HG03139 (cell line): ENCODE measurements at regions not wholly inside any gene's neighbourhood (a gene's known extent, or its start where the extent isn't known, plus 50 kb on each side); places are given as distances from the start of the nearest gene placed in this dataset.

ENCODE experiments used
- ATAC-seq: cut with Tn5 transposase; IDR thresholded peaks from one replicate; pipeline ENCODE4 v1.9.1; 2021; ENCODE audit not compliant: unreplicated experiment

GRCh38 chr4:154107337-154107736, 318.5 kb upstream of the SFRP2 start:
- no peak for ATAC-seq

GRCh38 chr4:154088741-154089140, 299.9 kb upstream of the SFRP2 start:
- no peak for ATAC-seq

GRCh38 chr4:154086247-154086646, 297.4 kb upstream of the SFRP2 start:
- ATAC-seq: no peak

- no peak for ATAC-seq
Measured at GRCh38 chr4:154084864-154085263, 296.0 kb upstream of the SFRP2 start.

- no peak for ATAC-seq
Measured at GRCh38 chr4:154082760-154083535, 294.1 kb upstream of the SFRP2 start.

GRCh38 chr4:154081391-154081790, 292.5 kb upstream of the SFRP2 start:
- no peak for ATAC-seq

GRCh38 chr4:154078504-154079350, 289.8 kb upstream of the SFRP2 start:
- no peak for ATAC-seq

GRCh38 chr4:154076921-154077320, 288.0 kb upstream of the SFRP2 start:
- no peak for ATAC-seq

- ATAC-seq: no peak
Measured at GRCh38 chr4:154073107-154073822, 284.4 kb upstream of the SFRP2 start.

- no peak for ATAC-seq
Measured at GRCh38 chr4:154067786-154068185, 278.9 kb upstream of the SFRP2 start.

GRCh38 chr4:154065368-154065767, 276.5 kb upstream of the SFRP2 start:
- no peak for ATAC-seq

GRCh38 chr4:154064244-154064643, 275.4 kb upstream of the SFRP2 start:
- no peak for ATAC-seq

- no peak for ATAC-seq
Measured at GRCh38 chr4:154049457-154050181, 260.7 kb upstream of the SFRP2 start.

- ATAC-seq: no peak
Measured at GRCh38 chr4:154047733-154048132, 258.9 kb upstream of the SFRP2 start.

GRCh38 chr4:154044742-154045485, 256.0 kb upstream of the SFRP2 start:
- ATAC-seq: no peak

- ATAC-seq: no peak
Measured at GRCh38 chr4:154044108-154044531, 255.2 kb upstream of the SFRP2 start.

- no peak for ATAC-seq
Measured at GRCh38 chr4:154041640-154042039, 252.8 kb upstream of the SFRP2 start.

GRCh38 chr4:154039435-154040343, 250.8 kb upstream of the SFRP2 start:
- ATAC-seq: no peak

GRCh38 chr4:154036856-154037255, 248.0 kb upstream of the SFRP2 start:
- no peak for ATAC-seq
